Breast epithelium (tissue), 4 donors: ENCODE measurements at regions not wholly inside any gene's neighbourhood (a gene's known extent, or its start where the extent isn't known, plus 50 kb on each side); places are given as distances from the start of the nearest gene placed in this dataset.

ENCODE experiments used
- DNase-seq, 2 donors: peaks; one replicate each; pipeline ENCODE4 v3.0.0-alpha.2; 2019; ENCODE audit warnings: low spot score in 2 of 2
- H3K27ac ChIP-seq, 2 donors: fragments of 200-600 bp; sonication (generic) in 1 of 2; one replicate each; pipeline ENCODE4 v1.5.1; 2016 to 2019; ENCODE audit warnings: mild to moderate bottlenecking in 1 of 2
- H3K27me3 ChIP-seq, 2 donors: fragments of 200-600 bp; sonication (generic) in 1 of 2; one replicate each; pipeline versions ENCODE4 v1.5.1 to v1.6.0; 2017 to 2019; ENCODE audit warnings: control low read depth in 1 of 2, mild to moderate bottlenecking in 1 of 2
- H3K36me3 ChIP-seq: fragments of 200-600 bp; one replicate; pipeline ENCODE4 v1.5.1; 2019
- H3K4me1 ChIP-seq, 2 donors: fragments of 200-600 bp; sonication (generic); one replicate each; pipeline ENCODE4 v1.5.1; 2016 to 2019; ENCODE audit warnings: control low read depth in 1 of 2
- H3K4me3 ChIP-seq, 3 donors: fragments of 200-600 bp; sonication (generic); 1 replicate in 2 of 3; 2 replicates in 1 of 3; pipeline ENCODE4 v1.5.1; 2016 to 2019; ENCODE audit warnings: mild to moderate bottlenecking in 3 of 3, moderate library complexity in 2 of 3
- H3K9me3 ChIP-seq, 2 donors: fragments of 200-600 bp; sonication (generic) in 1 of 2; one replicate each; pipeline ENCODE4 v1.5.1; 2016 to 2019; ENCODE audit warnings: control low read depth in 1 of 2
- POLR2A ChIP-seq: fragments of 450-650 bp; IDR thresholded peaks from one replicate; pipeline ENCODE4 v1.6.1; 2016; ENCODE audit warnings: antibody characterized with exemption, mild to moderate bottlenecking, moderate library complexity
- POLR2AphosphoS5 ChIP-seq, 3 donors: sonication (generic); formaldehyde crosslinking; IDR thresholded peaks; one replicate each; pipeline ENCODE4 v1.6.1; 2017; ENCODE audit warnings: antibody characterized with exemption in 3 of 3
- intact Hi-C: fragments of 100-400 bp; cut with DNase I; formaldehyde crosslinking; loops from one replicate; pipeline ENCODE4 v1.15.1; 2023; ENCODE audit warnings: low total_unique reads
- TF ChIP-seq, protein P1 (sequence below), 3 donors: fragments of 450-650 bp; IDR thresholded peaks; one replicate each; pipeline ENCODE4 v1.5.1; 2016 to 2017; ENCODE audit warnings: antibody characterized with exemption in 3 of 3, mild to moderate bottlenecking in 3 of 3, moderate library complexity in 3 of 3

DNA sequence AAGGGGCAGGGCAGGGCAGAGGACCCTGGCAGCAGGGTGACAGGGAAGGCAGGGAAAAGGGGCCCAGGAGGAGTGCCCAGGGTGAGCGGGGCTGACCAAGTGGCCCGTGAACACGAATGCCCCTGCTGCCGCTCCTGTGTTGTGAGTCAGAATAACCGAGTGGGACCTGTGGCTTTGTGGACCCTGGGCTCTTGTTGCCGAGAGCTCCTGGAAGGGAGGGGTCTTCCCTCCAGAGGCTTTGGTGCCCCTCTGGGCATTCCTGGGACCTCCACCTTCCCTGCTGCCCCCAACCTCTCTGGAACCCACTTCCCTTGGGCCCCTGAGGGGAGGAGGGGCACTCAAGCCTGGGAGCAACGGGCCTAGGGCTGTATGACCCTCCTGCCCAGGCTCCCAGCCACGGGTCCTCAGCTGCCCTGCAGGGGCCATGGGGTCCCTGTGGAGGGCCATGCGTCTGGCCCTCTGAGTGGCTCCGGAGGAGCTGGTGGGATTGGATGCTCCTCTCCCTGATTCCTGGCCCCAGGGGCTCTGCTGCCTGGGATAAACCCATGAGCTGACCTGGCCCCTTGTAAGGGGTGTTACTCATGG, 319.4 kb downstream of the TMEM121 start:
- Histone ChIP-seq H3K27ac (no peak overlapping the region), H3K9me3 (peaks cover 6 to 11% of the 10 kb centered on the region in 2 donors), H3K4me3 (no peak overlapping the region), H3K4me1 (no peaks in the 10 kb centered on the region), H3K27me3 (peaks cover 0 to 4% of the 10 kb centered on the region in 2 donors), H3K36me3 (no peaks in the 10 kb centered on the region)
- TF ChIP-seq POLR2AphosphoS5 (IDR thresholded peaks at IDR 0.05) (no peak), POLR2A (no peak)
- TF ChIP-seq, protein P1, sequence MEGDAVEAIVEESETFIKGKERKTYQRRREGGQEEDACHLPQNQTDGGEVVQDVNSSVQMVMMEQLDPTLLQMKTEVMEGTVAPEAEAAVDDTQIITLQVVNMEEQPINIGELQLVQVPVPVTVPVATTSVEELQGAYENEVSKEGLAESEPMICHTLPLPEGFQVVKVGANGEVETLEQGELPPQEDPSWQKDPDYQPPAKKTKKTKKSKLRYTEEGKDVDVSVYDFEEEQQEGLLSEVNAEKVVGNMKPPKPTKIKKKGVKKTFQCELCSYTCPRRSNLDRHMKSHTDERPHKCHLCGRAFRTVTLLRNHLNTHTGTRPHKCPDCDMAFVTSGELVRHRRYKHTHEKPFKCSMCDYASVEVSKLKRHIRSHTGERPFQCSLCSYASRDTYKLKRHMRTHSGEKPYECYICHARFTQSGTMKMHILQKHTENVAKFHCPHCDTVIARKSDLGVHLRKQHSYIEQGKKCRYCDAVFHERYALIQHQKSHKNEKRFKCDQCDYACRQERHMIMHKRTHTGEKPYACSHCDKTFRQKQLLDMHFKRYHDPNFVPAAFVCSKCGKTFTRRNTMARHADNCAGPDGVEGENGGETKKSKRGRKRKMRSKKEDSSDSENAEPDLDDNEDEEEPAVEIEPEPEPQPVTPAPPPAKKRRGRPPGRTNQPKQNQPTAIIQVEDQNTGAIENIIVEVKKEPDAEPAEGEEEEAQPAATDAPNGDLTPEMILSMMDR (IDR thresholded peaks at IDR 0.05): no peak
- no peak for DNase-seq
- intact Hi-C loops: loop anchor here (2.0 to 5.0 kb wide), 2 partner anchors 53 to 1304 kb away; no protein-coding TSS in a partner anchor

DNA sequence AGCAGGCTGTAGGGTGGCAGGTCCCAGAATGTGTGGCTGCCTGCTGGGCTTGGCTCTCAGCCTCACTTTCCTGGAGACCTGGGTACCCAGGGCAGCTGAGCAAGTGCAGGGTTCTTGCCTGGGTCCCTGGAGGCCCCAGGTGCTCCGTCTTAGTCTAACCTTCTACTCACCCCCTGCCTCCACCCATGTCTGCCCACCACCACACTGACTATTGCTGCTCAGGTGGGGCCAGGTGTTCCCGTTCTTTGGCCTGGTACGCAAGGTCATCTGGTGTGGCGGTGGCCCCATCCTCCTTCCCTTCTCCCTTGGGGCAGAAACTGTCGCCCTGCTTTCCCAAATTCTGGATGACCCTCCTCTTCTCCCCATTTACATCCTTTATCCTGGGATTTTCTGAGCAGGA, 319.9 kb downstream of the TMEM121 start:
- intact Hi-C loops: loop anchor here (2.0 to 5.0 kb wide), 2 partner anchors 54 to 1304 kb away; no protein-coding TSS in a partner anchor
- TF ChIP-seq, protein P1 (IDR thresholded peaks at IDR 0.05): no peak
- TF ChIP-seq POLR2AphosphoS5 (IDR thresholded peaks at IDR 0.05) (no peak), POLR2A (no peak)
- no peak overlapping the region for H3K4me3 ChIP-seq
- H3K27me3 ChIP-seq: peaks cover 0 to 4% of the 10 kb centered on the region in 2 donors
- H3K27ac ChIP-seq: no peak overlapping the region
- peak in 1 of 2 donors; percentile 44 for DNase-seq
- peaks cover 5 to 11% of the 10 kb centered on the region in 2 donors for H3K9me3 ChIP-seq
- no peaks in the 10 kb centered on the region for H3K36me3 ChIP-seq
- H3K4me1 ChIP-seq: no peaks in the 10 kb centered on the region

DNA sequence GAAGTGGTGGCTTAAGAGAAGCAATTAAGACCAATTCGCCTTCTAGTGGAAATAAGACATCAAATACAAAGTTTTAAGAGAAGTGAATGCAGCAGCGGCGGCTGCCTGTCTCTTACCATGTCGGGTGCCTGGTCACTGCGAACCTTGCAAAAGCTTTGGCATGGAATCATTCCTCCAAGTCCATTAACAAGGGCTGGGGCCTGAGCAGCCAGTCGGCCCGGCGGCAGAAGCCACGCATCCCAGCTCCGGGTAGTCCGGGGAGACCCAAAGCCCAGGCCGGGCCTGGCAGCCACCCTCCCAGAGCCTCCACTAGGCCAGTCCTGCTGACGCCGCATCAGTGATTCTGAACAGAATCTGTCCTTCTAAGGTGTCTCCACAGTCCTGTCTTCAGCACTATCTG, 321.0 kb downstream of the TMEM121 start:
- intact Hi-C loops: loop anchor here (2.0 to 5.0 kb wide), 2 partner anchors 55 to 1305 kb away; no protein-coding TSS in a partner anchor
- no peak overlapping the region for H3K27ac ChIP-seq
- H3K4me3 ChIP-seq: no peak overlapping the region
- H3K36me3 ChIP-seq: no peaks in the 10 kb centered on the region
- peaks cover 0 to 4% of the 10 kb centered on the region in 2 donors for H3K27me3 ChIP-seq
- no peaks in the 10 kb centered on the region for H3K4me1 ChIP-seq
- H3K9me3 ChIP-seq: peaks cover 5 to 11% of the 10 kb centered on the region in 2 donors
- DNase-seq: no peak
- no peak for TF ChIP-seq POLR2AphosphoS5 (IDR thresholded peaks at IDR 0.05)
- TF ChIP-seq, protein P1 (IDR thresholded peaks at IDR 0.05): no peak
- no peak for TF ChIP-seq POLR2A

DNA sequence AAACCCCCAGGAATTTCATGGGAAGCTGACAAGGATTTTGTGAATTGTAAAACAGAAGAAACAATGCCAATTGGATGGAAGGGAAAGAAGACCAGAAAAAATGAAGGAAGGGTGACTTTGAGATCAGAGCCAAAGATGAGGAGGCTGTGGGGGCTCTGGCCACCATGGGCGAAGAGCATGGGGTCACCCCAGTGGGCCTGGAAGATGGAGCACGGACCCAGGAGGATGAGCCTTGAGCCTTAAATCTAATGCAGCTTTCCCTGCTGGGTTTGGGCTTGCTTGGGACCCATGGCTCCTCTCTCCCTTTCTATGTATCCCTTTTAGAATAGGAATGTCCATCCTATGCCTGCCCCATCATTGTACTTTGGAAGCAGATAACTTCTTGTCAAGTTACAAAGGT, 322.2 kb downstream of the TMEM121 start:
- DNase-seq: no peak
- Histone ChIP-seq H3K4me1 (no peaks in the 10 kb centered on the region), H3K27me3 (peaks cover 0 to 4% of the 10 kb centered on the region in 2 donors), H3K4me3 (no peak overlapping the region), H3K27ac (no peak overlapping the region), H3K9me3 (peaks cover 5 to 11% of the 10 kb centered on the region in 2 donors), H3K36me3 (no peaks in the 10 kb centered on the region)
- intact Hi-C loops: loop anchor here (5.0 kb wide), 1 partner anchor 1306 kb away; no protein-coding TSS in a partner anchor
- TF ChIP-seq POLR2AphosphoS5 (IDR thresholded peaks at IDR 0.05): no peak
- TF ChIP-seq, protein P1 (IDR thresholded peaks at IDR 0.05): no peak
- TF ChIP-seq POLR2A: no peak

DNA sequence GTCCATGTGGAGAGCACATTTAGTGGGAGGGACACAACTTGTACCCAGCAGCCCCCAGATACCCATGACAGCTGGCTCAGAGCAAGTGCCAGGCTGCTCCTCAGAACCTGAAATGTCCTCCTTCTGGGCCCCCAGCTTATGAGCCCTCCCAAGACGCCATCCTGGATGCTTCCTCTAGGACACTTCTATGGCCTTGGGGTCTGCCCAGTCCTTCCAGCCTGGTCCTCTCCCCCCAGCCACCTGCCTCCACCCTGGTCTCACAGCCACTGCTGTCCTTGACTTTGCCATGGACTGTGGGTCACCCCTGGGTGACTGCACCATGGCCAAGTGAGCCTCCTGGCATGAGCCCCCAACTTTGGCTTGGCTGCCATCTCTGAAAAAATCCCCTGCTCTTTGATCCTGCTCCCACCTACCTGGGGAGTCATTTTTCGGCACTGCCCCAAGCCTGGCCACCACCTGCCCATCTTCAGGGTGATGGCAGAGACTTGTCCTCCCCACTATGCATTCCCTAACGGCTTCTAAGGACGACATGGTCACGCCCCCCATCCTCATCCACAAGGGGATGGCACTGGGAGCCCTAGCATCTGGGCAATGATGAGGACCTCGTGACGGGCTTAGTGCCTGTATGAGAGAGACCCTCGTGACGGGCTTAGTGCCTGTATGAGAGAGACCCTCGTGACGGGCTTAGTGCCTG, 323.7 kb downstream of the TMEM121 start:
- H3K4me3 ChIP-seq: no peak overlapping the region
- TF ChIP-seq POLR2A (no peak), POLR2AphosphoS5 (IDR thresholded peaks at IDR 0.05) (no peak)
- TF ChIP-seq, protein P1 (IDR thresholded peaks at IDR 0.05): no peak
- intact Hi-C loops: loop anchor here (5.0 kb wide), 1 partner anchor 1308 kb away; no protein-coding TSS in a partner anchor

More for the DNA sequence above, 323.7 kb downstream of the TMEM121 start:
- no peaks in the 10 kb centered on the region for H3K36me3 ChIP-seq
- DNase-seq: no peak
- peaks cover 0 to 4% of the 10 kb centered on the region in 2 donors for H3K27me3 ChIP-seq
- H3K9me3 ChIP-seq: peaks cover 5 to 11% of the 10 kb centered on the region in 2 donors
- no peaks in the 10 kb centered on the region for H3K4me1 ChIP-seq
- no peak overlapping the region for H3K27ac ChIP-seq
